Osteocyte (in vitro differentiated cells): ENCODE measurements at regions not wholly inside any gene's neighbourhood (a gene's known extent, or its start where the extent isn't known, plus 50 kb on each side); places are given as distances from the start of the nearest gene placed in this dataset.
A peak's percentile ranks its signal among the peaks of the same experiment; 100 is the strongest.

Experiments
- DNase-seq: peaks from one replicate; pipeline ENCODE4 v3.0.0; 2021; ENCODE audit warnings: mixed read lengths; ENCODE audit not compliant: unreplicated experiment; ENCODE audit errors: extremely low spot score
- H3K27ac Mint-ChIP-seq: one replicate; pipeline ENCODE4 v1.8.0; 2021; ENCODE audit warnings: mild to moderate bottlenecking, mixed read lengths; ENCODE audit not compliant: unreplicated experiment
- H3K27me3 Mint-ChIP-seq: one replicate; pipeline ENCODE4 v1.8.0; 2021; ENCODE audit warnings: mixed read lengths; ENCODE audit not compliant: unreplicated experiment
- H3K36me3 Mint-ChIP-seq: one replicate; pipeline ENCODE4 v1.8.0; 2021; ENCODE audit warnings: mixed read lengths; ENCODE audit not compliant: unreplicated experiment
- H3K4me1 Mint-ChIP-seq: one replicate; pipeline ENCODE4 v1.8.0; 2021; ENCODE audit warnings: mixed read lengths; ENCODE audit not compliant: unreplicated experiment
- H3K4me3 Mint-ChIP-seq: one replicate; pipeline ENCODE4 v1.8.0; 2021; ENCODE audit warnings: mild to moderate bottlenecking, moderate library complexity, mixed read lengths; ENCODE audit not compliant: unreplicated experiment
- H3K9me3 Mint-ChIP-seq: one replicate; pipeline ENCODE4 v1.8.0; 2021; ENCODE audit warnings: mixed read lengths; ENCODE audit not compliant: unreplicated experiment
- TF ChIP-seq, protein P1 (sequence below): fragments of 200-600 bp; sonication (generic); IDR thresholded peaks from 2 replicates; pipeline ENCODE4 v1.5.0; 2021; ENCODE audit warnings: antibody characterized with exemption, mild to moderate bottlenecking, moderate library complexity

DNA sequence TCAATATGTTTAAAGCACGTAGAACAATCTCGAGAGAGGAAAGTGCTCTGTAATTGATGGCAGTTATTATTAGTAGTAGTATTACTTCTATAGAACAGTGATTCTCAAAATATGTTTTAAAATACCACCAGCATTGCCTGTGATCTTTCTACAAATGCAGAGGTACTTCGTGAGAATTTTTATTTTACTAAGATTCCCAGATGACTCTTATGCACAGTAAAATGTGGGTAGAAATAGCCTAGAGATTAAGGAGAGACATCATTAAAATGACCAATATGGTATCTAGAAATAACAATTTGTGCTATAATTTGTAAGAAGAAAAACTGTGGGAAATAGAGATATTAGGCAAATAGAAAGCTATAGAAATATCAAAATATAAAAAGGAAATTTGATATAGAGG, 157.9 kb downstream of the SUCNR1 start:
- no peak for DNase-seq
- H3K27me3 Mint-ChIP-seq: no peaks in the 10 kb centered on the region
- TF ChIP-seq, protein P1, sequence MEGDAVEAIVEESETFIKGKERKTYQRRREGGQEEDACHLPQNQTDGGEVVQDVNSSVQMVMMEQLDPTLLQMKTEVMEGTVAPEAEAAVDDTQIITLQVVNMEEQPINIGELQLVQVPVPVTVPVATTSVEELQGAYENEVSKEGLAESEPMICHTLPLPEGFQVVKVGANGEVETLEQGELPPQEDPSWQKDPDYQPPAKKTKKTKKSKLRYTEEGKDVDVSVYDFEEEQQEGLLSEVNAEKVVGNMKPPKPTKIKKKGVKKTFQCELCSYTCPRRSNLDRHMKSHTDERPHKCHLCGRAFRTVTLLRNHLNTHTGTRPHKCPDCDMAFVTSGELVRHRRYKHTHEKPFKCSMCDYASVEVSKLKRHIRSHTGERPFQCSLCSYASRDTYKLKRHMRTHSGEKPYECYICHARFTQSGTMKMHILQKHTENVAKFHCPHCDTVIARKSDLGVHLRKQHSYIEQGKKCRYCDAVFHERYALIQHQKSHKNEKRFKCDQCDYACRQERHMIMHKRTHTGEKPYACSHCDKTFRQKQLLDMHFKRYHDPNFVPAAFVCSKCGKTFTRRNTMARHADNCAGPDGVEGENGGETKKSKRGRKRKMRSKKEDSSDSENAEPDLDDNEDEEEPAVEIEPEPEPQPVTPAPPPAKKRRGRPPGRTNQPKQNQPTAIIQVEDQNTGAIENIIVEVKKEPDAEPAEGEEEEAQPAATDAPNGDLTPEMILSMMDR: no peak
- H3K27ac Mint-ChIP-seq: peak overlapping the region; percentile 64
- peaks cover 5% of the 10 kb centered on the region for H3K36me3 Mint-ChIP-seq
- H3K9me3 Mint-ChIP-seq: peaks cover 22% of the 10 kb centered on the region
- peaks cover 29% of the 10 kb centered on the region for H3K4me1 Mint-ChIP-seq
- H3K4me3 Mint-ChIP-seq: no peak overlapping the region

DNA sequence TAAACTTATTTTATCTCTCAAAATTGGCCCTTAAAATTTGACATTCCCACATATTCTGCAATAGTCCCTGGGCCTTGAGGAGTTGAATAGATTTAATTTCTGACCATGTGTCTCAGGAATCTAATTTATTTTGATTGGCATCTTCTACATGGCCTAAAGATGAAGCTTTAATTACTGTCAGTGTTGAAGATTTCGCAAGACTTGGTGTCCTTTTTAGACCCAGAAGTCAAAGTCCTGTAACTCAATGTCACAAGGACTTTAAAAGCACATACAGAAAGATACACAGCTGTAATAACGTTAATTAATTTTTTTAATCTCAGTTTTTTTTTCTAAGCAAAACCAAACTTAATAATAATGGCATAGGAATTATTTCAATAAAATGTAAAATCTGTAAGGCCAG, 163.9 kb downstream of the SUCNR1 start:
- Mint-ChIP-seq H3K4me1 (no peaks in the 10 kb centered on the region), H3K36me3 (peaks cover 5% of the 10 kb centered on the region), H3K4me3 (no peak overlapping the region), H3K27me3 (no peaks in the 10 kb centered on the region), H3K27ac (no peak overlapping the region), H3K9me3 (peaks cover 21% of the 10 kb centered on the region)
- no peak for DNase-seq
- TF ChIP-seq, protein P1: no peak

DNA sequence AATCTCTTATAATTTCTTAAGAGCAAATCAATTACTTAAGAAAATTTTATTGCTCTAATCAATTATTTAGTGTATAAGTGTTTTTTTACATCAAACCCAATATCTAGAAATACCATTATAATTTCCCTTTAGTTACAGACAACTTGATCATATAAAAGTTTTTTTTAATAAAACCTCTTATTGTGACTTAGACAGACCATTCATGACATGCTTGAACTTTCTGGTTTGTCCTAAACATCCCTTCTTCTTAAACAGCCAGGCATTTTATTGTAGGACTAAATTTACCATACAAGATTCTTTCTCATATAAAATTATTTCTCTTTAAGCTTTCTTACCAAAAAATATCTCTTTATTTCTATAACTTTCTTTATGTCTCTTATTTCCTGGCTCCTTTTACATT, 164.5 kb downstream of the SUCNR1 start:
- Mint-ChIP-seq H3K27ac (no peak overlapping the region), H3K27me3 (no peaks in the 10 kb centered on the region), H3K36me3 (peaks cover 5% of the 10 kb centered on the region), H3K4me3 (no peak overlapping the region), H3K4me1 (no peaks in the 10 kb centered on the region), H3K9me3 (peaks cover 20% of the 10 kb centered on the region)
- no peak for DNase-seq
- TF ChIP-seq, protein P1: no peak

DNA sequence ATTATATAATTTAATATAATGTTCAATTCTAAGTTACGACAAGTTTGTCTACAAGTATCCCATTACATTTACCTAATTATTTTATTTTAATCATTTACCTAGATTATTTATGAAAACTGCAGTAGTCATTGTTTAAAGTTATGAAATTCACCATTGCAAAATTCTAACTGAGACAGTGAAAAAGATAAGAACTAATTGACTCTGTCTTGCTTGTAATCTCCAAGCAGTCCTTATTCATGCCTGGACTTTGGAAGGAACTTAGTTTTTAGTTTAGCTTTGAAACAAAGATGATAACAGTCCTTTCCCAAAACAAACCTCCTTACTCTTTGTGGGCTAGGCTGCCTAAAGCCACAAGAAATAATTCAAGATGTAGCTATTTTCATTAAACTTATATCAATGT, 165.0 kb downstream of the SUCNR1 start:
- Mint-ChIP-seq H3K4me3 (no peak overlapping the region), H3K27me3 (no peaks in the 10 kb centered on the region), H3K36me3 (peaks cover 5% of the 10 kb centered on the region), H3K9me3 (peaks cover 14% of the 10 kb centered on the region), H3K27ac (no peak overlapping the region), H3K4me1 (no peaks in the 10 kb centered on the region)
- TF ChIP-seq, protein P1: no peak
- no peak for DNase-seq

DNA sequence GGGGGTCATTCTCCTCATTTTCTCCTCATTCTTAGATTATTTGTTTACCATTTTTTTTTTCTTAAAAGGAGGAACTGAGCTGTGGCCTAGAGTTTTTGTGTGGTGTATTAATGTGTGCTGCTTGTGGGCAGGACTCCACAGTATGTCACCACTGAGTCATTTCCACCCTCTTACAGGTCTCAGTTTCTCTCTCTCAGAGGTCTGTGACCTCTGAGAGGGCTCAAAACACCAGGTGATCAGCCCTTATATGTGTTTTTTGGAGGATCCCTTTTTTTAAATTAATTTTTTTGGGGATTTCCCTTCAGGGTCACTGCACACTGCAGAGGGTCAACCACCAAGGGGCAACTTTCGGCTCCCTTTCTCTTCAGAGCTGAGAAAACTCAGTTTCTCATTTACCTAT, 166.4 kb downstream of the SUCNR1 start:
- Mint-ChIP-seq H3K4me3 (no peak overlapping the region), H3K9me3 (peaks cover 11% of the 10 kb centered on the region), H3K27me3 (no peaks in the 10 kb centered on the region), H3K36me3 (peaks cover 1% of the 10 kb centered on the region), H3K27ac (no peak overlapping the region), H3K4me1 (no peaks in the 10 kb centered on the region)
- DNase-seq: no peak
- TF ChIP-seq, protein P1: no peak
